Upper lobe of left lung (tissue), 4 donors: ENCODE measurements at regions not wholly inside any gene's neighbourhood (a gene's known extent, or its start where the extent isn't known, plus 50 kb on each side); places are given as distances from the start of the nearest gene placed in this dataset.

Source experiments
- CTCF ChIP-seq, 6 experiments: fragments of 450-650 bp in 4 of 6; fragments of 200-600 bp in 2 of 6; sonication (generic) in 2 of 6; IDR thresholded peaks; one replicate each; pipeline ENCODE4 v1.5.1; 2016 to 2019; ENCODE audit warnings: antibody characterized with exemption in 6 of 6
- POLR2A ChIP-seq, 4 donors: fragments of 450-650 bp; IDR thresholded peaks; one replicate each; pipeline ENCODE4 v1.5.1; 2016 to 2017; ENCODE audit warnings: antibody characterized with exemption in 4 of 4, mild to moderate bottlenecking in 2 of 4
- POLR2AphosphoS5 ChIP-seq, 2 donors: sonication (generic); formaldehyde crosslinking; IDR thresholded peaks; one replicate each; pipeline ENCODE4 v1.5.1; 2017; ENCODE audit warnings: antibody characterized with exemption in 2 of 2

DNA sequence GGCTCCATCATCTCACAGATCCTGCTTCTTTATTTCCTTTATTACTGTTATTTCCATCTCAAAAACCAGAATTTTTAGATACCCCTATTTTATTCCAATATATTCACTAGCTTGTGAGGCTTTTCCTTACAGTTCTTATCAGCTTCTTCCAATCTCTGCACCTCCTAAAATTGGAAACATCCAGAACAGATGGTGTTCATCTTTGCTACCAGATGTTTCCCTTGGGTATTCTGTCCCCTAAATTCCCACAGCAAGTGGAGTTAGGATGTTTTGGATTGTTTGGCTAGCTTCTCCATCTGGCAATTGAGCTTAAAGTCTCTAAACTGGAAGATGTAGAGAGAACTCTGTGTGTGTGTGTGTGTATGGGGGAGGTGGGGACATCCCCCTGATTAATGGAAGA is 580.4 kb downstream of the DTWD2 start:
- TF ChIP-seq CTCF (IDR thresholded peaks at IDR 0.05) (no peak), POLR2A (IDR thresholded peaks at IDR 0.05) (no peak), POLR2AphosphoS5 (IDR thresholded peaks at IDR 0.05) (no peak)
